Stimulated activated effector memory CD8-positive, alpha-beta T cell treated with anti-CD3 and anti-CD28 coated beads, Interleukin-12 subunit alpha, Interleukin-12 subunit beta, amount 100 ng/mL, for 72 hours (primary cell): ENCODE measurements at regions not wholly inside any gene's neighbourhood (a gene's known extent, or its start where the extent isn't known, plus 50 kb on each side); places are given as distances from the start of the nearest gene placed in this dataset.

Experiments used
- ATAC-seq: fragments of 150-1000 bp; cut with Tn5 transposase; 2 replicates; pipeline ENCODE4 v1.10.0; 2021
- DNase-seq, 2 donors: peaks; one replicate each; pipeline ENCODE4 v3.0.0; 2021 to 2022; ENCODE audit warnings: low spot score in 2 of 2
- H3K27ac Mint-ChIP-seq: one replicate; pipeline ENCODE4 v1.8.0; 2022; ENCODE audit warnings: mild to moderate bottlenecking, mixed read lengths
- H3K36me3 Mint-ChIP-seq: one replicate; pipeline ENCODE4 v1.8.0; 2022; ENCODE audit warnings: mild to moderate bottlenecking, mixed read lengths
- H3K4me1 Mint-ChIP-seq: one replicate; pipeline ENCODE4 v1.8.0; 2022; ENCODE audit warnings: mixed read lengths
- H3K4me3 Mint-ChIP-seq: one replicate; pipeline ENCODE4 v1.8.0; 2022; ENCODE audit warnings: mild to moderate bottlenecking, mixed read lengths
- H3K9me3 Mint-ChIP-seq: one replicate; pipeline ENCODE4 v1.8.0; 2022; ENCODE audit warnings: mixed read lengths

DNA sequence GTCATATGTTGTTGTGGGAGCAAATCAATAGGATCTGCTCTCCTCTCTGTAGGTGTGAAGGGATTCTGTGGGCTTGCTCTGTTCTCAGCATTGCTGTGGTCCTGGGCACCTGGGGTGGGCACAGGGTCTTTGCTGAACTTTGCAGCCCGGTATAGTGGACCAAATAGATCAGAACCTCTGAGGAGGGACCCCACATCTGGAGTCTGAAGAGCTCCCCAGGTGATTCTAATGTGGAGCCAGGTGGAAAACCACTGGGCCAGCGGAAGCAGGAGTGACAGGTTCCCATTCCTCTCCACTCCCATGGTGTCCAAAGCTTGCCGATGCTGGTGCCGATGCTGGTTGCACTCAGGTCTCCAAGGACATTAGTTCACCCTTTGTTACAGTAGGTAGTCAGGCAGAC, 257.2 kb downstream of the GLRX3 start:
- Mint-ChIP-seq H3K9me3 (peaks cover 7% of the 10 kb centered on the region), H3K4me3 (no peak overlapping the region), H3K27ac (no peak overlapping the region), H3K4me1 (no peaks in the 10 kb centered on the region), H3K36me3 (no peaks in the 10 kb centered on the region)
- no peak for ATAC-seq
- DNase-seq, result no peak

DNA sequence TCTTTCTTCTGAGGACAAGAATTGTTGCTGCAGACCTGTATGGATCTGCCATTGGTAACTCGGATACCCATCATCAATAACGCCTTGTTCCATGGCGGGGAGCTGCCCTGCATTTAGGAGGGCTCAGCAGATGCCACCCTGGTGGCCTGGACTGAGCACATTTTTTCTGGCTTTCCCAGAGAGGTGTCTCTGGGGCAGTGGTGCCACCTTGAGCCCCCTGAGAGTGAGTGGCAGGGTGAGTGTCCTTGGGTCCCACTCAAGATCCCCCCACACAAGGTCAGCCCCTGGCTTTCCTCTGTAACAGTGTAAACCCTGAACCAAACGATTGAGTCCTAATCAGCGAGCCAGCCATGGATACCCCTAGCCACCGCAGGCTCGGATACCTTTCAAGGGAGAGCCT, 258.6 kb downstream of the GLRX3 start:
- no peak overlapping the region for H3K4me3 Mint-ChIP-seq
- ATAC-seq (no peak), DNase-seq (no peak)
- no peaks in the 10 kb centered on the region for H3K36me3 Mint-ChIP-seq
- no peak overlapping the region for H3K27ac Mint-ChIP-seq
- no peaks in the 10 kb centered on the region for H3K4me1 Mint-ChIP-seq
- H3K9me3 Mint-ChIP-seq, result peaks cover 7% of the 10 kb centered on the region

DNA sequence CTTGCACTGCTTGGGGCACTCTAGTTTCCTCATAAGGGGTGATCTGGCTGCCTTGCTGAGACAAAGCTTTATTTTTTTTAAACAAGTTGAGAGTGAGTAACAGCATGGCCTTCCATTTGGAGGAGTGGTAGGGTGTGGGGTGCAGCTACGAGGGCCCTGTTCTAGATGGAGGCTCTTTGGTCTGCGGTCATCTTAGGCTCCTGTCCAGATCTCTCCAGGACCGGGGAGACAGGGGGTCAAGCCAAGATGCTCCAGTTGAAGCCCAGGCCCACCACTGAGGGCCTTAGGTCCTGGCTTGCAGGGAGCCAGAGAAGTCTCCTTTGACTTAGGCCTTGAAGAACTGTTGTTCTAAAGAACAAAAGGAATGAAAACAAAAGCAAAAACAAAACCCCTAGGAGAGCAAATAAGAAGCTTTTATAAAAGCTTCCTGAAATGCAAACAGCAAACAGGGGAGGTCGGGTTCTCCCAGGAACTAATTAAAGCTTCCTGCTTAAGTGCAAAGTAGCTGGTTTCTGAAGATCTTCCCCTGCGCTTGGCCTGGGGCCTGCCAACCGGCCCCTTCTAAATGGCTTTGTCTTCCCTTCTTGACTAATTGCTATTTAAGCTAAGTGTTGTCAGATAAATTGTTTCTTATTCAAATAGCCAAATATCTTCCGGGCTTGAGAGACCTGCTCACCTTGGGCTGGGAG, 259.2 kb downstream of the GLRX3 start:
- Mint-ChIP-seq H3K4me3 (no peak overlapping the region), H3K27ac (no peak overlapping the region), H3K36me3 (no peaks in the 10 kb centered on the region), H3K4me1 (no peaks in the 10 kb centered on the region), H3K9me3 (peaks cover 7% of the 10 kb centered on the region)
- DNase-seq (no peak), ATAC-seq (no peak)

GRCh38 chr10:130396044-130396443, 259.9 kb downstream of the GLRX3 start:
- ATAC-seq (no peak), DNase-seq (no peak)
- no peak overlapping the region for H3K27ac Mint-ChIP-seq
- H3K4me1 Mint-ChIP-seq, result no peaks in the 10 kb centered on the region
- no peak overlapping the region for H3K4me3 Mint-ChIP-seq
- H3K36me3 Mint-ChIP-seq, result no peaks in the 10 kb centered on the region
- H3K9me3 Mint-ChIP-seq, result peaks cover 7% of the 10 kb centered on the region

DNA sequence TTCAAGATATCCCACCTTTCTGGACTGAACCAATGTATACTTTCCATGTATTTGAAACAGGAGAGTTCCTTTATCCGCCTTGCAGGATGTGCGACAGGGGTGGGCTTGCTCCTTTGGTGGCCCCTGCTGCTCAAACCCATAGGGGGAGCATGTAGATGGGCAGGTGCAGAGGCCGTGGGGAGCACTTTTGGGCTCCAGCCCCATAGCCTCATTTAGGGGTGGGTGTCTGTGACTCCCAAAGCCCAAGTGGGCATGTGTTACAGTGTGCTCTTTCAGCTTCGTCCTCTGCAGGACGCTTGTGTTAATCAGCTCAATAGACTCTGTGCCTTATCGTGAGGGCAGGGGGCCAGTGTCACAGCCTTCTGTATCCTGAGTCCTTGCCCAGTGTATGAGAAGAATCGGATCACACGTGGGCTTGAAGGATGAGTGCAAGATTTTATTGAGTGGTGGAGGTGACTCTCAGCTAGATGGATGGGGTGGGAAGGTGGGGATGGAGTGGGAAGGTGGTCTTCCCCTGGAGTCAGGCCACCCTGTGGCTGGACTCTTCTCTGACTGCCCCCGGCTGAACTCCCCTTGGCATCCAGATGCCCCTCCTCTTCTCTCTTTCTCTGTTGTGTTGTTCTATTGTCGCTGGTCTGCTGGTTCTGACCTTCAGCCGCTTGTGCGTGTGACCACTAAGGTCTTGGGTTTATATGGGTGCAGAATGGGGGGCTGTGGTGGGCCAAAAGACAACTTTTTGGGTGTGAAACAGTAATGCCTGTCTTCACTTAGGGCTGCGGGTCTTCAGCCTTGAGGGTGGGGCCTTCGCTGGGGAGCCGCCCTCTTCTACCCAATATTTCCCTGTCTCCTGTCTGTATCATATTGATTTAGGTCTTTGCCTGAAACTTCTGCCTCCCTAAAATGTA, 262.2 kb downstream of the GLRX3 start:
- Mint-ChIP-seq H3K27ac (no peak overlapping the region), H3K9me3 (peaks cover 7% of the 10 kb centered on the region), H3K4me1 (no peaks in the 10 kb centered on the region), H3K36me3 (no peaks in the 10 kb centered on the region), H3K4me3 (no peak overlapping the region)
- ATAC-seq (no peak), DNase-seq (no peak)

- Mint-ChIP-seq H3K27ac (no peak overlapping the region), H3K4me1 (no peaks in the 10 kb centered on the region), H3K36me3 (no peaks in the 10 kb centered on the region), H3K9me3 (peaks cover 7% of the 10 kb centered on the region), H3K4me3 (no peak overlapping the region)
- ATAC-seq, result no peak
- DNase-seq, result no peak
Measured at GRCh38 chr10:130399425-130399950, 263.3 kb downstream of the GLRX3 start.

GRCh38 chr10:130400890-130401289, 264.7 kb downstream of the GLRX3 start:
- Mint-ChIP-seq H3K4me3 (no peak overlapping the region), H3K27ac (no peak overlapping the region), H3K36me3 (no peaks in the 10 kb centered on the region), H3K9me3 (peaks cover 7% of the 10 kb centered on the region), H3K4me1 (no peaks in the 10 kb centered on the region)
- DNase-seq, result no peak
- ATAC-seq, result no peak

DNA sequence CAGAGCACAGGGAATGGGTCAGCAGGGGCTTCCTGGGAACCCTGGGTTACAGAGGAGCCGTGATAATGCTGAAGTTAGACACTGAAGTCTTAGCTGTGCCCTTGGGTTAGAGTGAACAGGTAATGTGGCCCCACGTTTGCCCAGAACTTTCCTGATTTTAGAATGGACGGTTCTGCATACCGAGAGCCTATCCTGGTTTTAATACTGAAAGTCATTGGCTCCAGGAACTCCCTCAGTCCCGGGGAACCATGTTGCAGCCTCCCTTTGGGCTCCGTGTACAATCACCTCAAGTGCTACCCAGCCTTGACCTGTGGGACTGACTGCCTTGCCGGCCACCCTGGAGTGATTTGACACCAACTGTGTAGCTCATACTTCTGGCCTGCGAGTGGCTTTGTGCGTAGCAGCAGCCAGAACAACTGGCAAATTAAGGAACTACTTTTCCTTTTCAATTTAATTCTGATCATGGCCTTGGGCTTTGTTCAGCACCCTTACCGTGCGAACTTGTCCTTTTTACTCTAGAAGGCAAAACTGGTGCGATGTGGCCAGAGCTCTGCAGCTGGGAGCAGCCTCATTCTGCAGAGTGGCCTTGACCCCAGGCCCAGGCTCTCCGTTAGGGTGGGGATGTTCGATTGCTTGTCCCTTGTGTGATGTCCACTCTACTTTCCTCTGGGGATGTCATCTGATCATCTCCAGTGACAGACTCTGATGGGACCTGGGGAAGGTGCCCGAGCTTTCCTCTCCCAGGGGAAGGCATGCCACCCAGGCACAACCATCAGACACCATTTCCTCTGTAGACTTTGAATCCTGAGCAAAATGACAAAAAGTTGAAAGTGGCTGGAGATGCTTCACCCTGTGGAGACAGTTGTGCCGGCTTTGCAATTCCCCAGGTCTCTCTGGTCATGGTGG, 265.9 kb downstream of the GLRX3 start:
- Mint-ChIP-seq H3K4me1 (no peaks in the 10 kb centered on the region), H3K36me3 (no peaks in the 10 kb centered on the region), H3K9me3 (peaks cover 6% of the 10 kb centered on the region), H3K27ac (no peak overlapping the region), H3K4me3 (no peak overlapping the region)
- no peak for ATAC-seq
- DNase-seq, result no peak

GRCh38 chr10:130403153-130404075, 267.2 kb downstream of the GLRX3 start:
- ATAC-seq (no peak), DNase-seq (no peak)
- no peaks in the 10 kb centered on the region for H3K36me3 Mint-ChIP-seq
- H3K4me3 Mint-ChIP-seq, result no peak overlapping the region
- peaks cover 5% of the 10 kb centered on the region for H3K9me3 Mint-ChIP-seq
- no peaks in the 10 kb centered on the region for H3K4me1 Mint-ChIP-seq
- no peak overlapping the region for H3K27ac Mint-ChIP-seq

GRCh38 chr10:130404476-130405055, 268.4 kb downstream of the GLRX3 start:
- no peak for ATAC-seq
- DNase-seq, result no peak
- H3K4me3 Mint-ChIP-seq, result no peak overlapping the region
- H3K4me1 Mint-ChIP-seq, result no peaks in the 10 kb centered on the region
- no peaks in the 10 kb centered on the region for H3K36me3 Mint-ChIP-seq
- peaks cover 3% of the 10 kb centered on the region for H3K9me3 Mint-ChIP-seq
- no peak overlapping the region for H3K27ac Mint-ChIP-seq

DNA sequence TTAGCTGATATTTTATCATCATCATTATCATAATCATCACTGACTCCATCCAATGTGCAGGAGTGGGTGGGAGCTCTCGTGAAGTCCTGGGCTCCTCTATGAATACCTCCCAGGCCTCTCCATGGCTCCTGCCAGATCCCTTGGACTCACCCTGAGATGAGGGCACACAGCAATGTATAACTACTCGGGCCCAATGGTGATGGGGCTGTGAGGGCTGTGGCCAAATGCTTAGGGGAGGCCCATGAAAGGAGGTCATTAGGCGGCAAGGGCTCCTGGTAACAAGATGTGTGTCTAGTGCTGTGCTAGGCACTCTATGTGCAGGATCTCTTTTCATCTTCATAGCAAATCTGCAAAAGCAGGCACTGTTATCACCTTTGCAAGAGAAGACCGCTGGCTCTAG, 270.9 kb downstream of the GLRX3 start:
- Mint-ChIP-seq H3K27ac (no peak overlapping the region), H3K36me3 (no peaks in the 10 kb centered on the region), H3K4me1 (no peaks in the 10 kb centered on the region), H3K4me3 (no peak overlapping the region), H3K9me3 (peaks cover 3% of the 10 kb centered on the region)
- DNase-seq (no peak), ATAC-seq (no peak)

DNA sequence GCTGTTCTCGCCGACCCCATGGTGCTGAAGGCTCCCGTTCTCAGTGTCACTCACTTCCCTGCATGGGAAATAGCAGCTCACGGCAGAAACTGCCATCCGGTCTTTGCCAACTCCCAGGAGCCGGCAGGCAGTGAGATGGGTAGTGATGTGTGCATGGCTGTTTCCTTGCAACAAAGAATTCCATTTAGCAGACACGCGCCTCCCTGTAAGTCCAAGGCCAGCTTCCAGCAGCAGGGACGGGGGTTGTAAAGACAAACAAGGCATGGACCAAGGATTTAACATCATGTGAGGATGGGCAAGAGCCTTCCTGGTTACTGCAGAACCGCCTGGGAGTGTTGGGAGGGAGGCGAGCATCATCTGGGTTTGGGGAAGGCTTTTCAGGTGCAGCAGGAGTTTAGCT, 273.1 kb downstream of the GLRX3 start:
- Mint-ChIP-seq H3K9me3 (peaks cover 3% of the 10 kb centered on the region), H3K27ac (no peak overlapping the region), H3K36me3 (no peaks in the 10 kb centered on the region), H3K4me3 (no peak overlapping the region), H3K4me1 (no peaks in the 10 kb centered on the region)
- DNase-seq (no peak), ATAC-seq (no peak)

- Mint-ChIP-seq H3K9me3 (peaks cover 3% of the 10 kb centered on the region), H3K4me1 (no peaks in the 10 kb centered on the region), H3K36me3 (no peaks in the 10 kb centered on the region), H3K27ac (no peak overlapping the region), H3K4me3 (no peak overlapping the region)
- ATAC-seq (no peak), DNase-seq (no peak)
Measured at GRCh38 chr10:130409931-130410330, 273.7 kb downstream of the GLRX3 start.

DNA sequence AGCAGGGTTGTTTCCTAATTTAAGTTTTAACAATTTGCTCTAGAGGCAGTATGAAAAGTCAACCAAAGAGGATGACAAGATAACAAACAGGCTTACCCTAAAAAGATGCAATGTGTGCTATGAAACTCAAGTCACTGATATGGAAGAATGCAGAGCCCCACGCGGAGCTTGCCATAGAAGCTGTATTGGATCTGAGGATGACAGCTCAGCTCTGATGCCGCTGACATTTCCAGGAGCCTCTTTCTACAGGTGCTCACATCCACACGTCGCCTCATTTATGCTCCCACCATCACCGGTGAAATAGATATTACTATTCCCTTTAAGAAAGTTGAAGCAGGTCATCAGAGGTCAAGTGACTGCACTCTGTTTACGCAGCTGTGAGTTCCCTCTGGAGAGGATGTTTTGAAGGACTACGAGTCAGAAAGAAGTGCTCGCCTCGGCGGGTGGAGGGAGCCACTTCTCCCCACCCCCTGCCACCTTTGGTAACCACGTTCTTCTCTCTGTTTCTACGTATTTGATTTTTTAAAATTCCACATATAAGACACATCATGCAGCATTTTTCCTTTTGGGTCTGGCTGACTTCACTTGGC, 275.4 kb downstream of the GLRX3 start:
- H3K4me1 Mint-ChIP-seq, result no peaks in the 10 kb centered on the region
- no peak overlapping the region for H3K27ac Mint-ChIP-seq
- H3K9me3 Mint-ChIP-seq, result peaks cover 2% of the 10 kb centered on the region
- no peaks in the 10 kb centered on the region for H3K36me3 Mint-ChIP-seq
- ATAC-seq (no peak), DNase-seq (no peak)
- H3K4me3 Mint-ChIP-seq, result no peak overlapping the region
